Caco-2 (cell line): ENCODE measurements at regions not wholly inside any gene's neighbourhood (a gene's known extent, or its start where the extent isn't known, plus 50 kb on each side); places are given as distances from the start of the nearest gene placed in this dataset.

Experiments
- BruUV-seq: library from RNA; stranded (reverse); fragments of 400-500 nt; replicated peaks from 2 replicates; lab custom pipeline; 2021; lab: Mats Ljungman, UMichigan
- CTCF ChIA-PET: fragments of 300-600 bp; sonication (Branson Sonifier 250); formaldehyde crosslinking; loops from one replicate; lab custom pipeline; 2022; ENCODE audit warnings: antibody characterized with exemption; lab: Charles Lee
- POLR2A ChIA-PET: fragments of 300-600 bp; sonication (Branson Sonifier 250); formaldehyde crosslinking; loops from one replicate; lab custom pipeline; 2022; ENCODE audit warnings: antibody characterized with exemption; lab: Charles Lee
- DNase-seq, 2 experiments: peaks; one replicate each; pipeline versions ENCODE4 v3.0.0 to v3.0.0-alpha.2; 2020 to 2022
- H3K27me3 ChIP-seq: replicated peaks from 2 replicates; pipeline ENCODE4 v1.6.0; 2011; ENCODE audit warnings: low read length; ENCODE audit not compliant: control insufficient read depth, insufficient read depth
- H3K36me3 ChIP-seq: 2 replicates; pipeline ENCODE4 v1.5.1; 2011; ENCODE audit warnings: low read length; ENCODE audit not compliant: control insufficient read depth, insufficient read depth
- H3K4me1 ChIP-seq: fragments of 250-450 bp; sonication (Bioruptor Pico); 2 replicates; pipeline ENCODE4 v1.5.1; 2020; ENCODE audit warnings: mild to moderate bottlenecking
- H3K4me3 ChIP-seq: 2 replicates; pipeline ENCODE4 v1.5.1; 2011; ENCODE audit warnings: low read depth, mild to moderate bottlenecking, control low read depth, low read length
- H3K9me3 ChIP-seq: fragments of 250-450 bp; sonication (Bioruptor Pico); 2 replicates; pipeline ENCODE4 v1.5.1; 2020; ENCODE audit warnings: mild to moderate bottlenecking, moderate library complexity
- H3K27ac Mint-ChIP-seq: one replicate; pipeline ENCODE4 v1.8.0; 2022; ENCODE audit warnings: mixed read lengths; ENCODE audit not compliant: unreplicated experiment
- H3K27me3 Mint-ChIP-seq: one replicate; pipeline ENCODE4 v1.8.0; 2022; ENCODE audit warnings: mixed read lengths; ENCODE audit not compliant: insufficient read depth, unreplicated experiment
- H3K36me3 Mint-ChIP-seq: one replicate; pipeline ENCODE4 v1.8.0; 2022; ENCODE audit warnings: mild to moderate bottlenecking, mixed read lengths; ENCODE audit not compliant: insufficient read depth, unreplicated experiment
- H3K4me1 Mint-ChIP-seq: one replicate; pipeline ENCODE4 v1.8.0; 2022; ENCODE audit warnings: low read depth, mixed read lengths; ENCODE audit not compliant: unreplicated experiment
- H3K4me3 Mint-ChIP-seq: one replicate; pipeline ENCODE4 v1.8.0; 2022; ENCODE audit warnings: mild to moderate bottlenecking, moderate library complexity, mixed read lengths; ENCODE audit not compliant: unreplicated experiment
- H3K9me3 Mint-ChIP-seq: one replicate; pipeline ENCODE4 v1.8.0; 2022; ENCODE audit warnings: mixed read lengths; ENCODE audit not compliant: unreplicated experiment
- intact Hi-C: fragments of 100-400 bp; cut with micrococcal nuclease; formaldehyde crosslinking; loops from one replicate; pipeline ENCODE4 v1.10.0; 2022; ENCODE audit not compliant: unreplicated experiment
- TF ChIP-seq, protein P1 (sequence below), 2 experiments: fragments of 200-600 bp in 1 of 2; IDR thresholded peaks; 1 replicate in 1 of 2; 2 replicates in 1 of 2; pipeline versions ENCODE4 v1.5.1 to v1.8.0; 2011 to 2022; ENCODE audit warnings: antibody characterized with exemption in 1 of 2, control low read depth in 1 of 2, inconsistent platforms in 1 of 2, low read depth in 1 of 2, low read length in 1 of 2, mild to moderate bottlenecking in 1 of 2, moderate library complexity in 1 of 2; ENCODE audit not compliant: insufficient read depth in 1 of 2, severe bottlenecking in 1 of 2, unreplicated experiment in 1 of 2

DNA sequence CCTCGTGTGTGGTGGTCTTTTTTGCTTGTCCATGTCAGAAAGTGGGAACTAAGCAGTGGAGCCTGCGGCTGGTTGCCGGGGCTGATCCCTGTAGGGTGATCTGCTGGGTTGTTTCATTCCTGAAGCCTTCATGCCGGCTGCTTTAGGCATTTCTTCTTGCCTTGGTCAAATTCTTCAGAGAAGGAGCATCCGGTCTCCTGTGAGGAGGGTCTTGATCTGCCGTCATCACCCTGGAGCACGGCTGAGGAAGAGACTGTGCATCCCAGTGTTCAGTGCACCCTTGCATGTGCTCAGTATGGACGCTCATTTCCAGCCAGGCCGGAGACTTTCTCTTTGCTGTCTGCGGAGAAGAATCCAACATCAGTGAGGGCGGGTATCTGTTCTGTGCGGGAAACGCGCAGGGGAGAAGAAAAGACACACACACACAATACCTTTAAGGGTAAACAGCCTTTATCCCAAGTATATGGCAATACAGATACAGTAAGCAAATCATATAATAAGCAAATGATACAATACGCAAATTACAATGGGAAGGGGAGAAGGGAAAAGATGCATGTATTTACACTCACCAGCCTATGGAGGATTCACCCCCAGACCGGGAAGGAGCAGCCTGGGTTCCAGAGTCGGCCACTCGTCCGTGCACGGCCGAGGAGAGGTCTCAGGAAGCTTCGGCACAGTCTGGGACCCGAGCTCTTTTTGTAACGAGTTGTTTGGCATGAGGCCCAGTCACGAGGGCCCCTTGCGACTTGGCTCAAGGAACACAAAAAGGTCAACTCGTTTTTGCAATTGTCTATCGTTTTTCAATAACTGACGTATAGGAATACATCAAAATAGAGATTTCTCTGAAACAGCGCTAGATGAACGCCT, 1366.8 kb upstream of the TMEM132C start:
- Mint-ChIP-seq H3K4me3 (no peak overlapping the region), H3K36me3 (no peaks in the 10 kb centered on the region), H3K9me3 (no peaks in the 10 kb centered on the region), H3K27me3 (no peaks in the 10 kb centered on the region), H3K27ac (no peak overlapping the region), H3K4me1 (no peaks in the 10 kb centered on the region)
- no TSS peak for BruUV-seq
- ChIA-PET POLR2A (no interaction called here), CTCF (no interaction called here)
- Histone ChIP-seq H3K27me3 (no peaks in the 10 kb centered on the region), H3K36me3 (no peaks in the 10 kb centered on the region), H3K9me3 (no peaks in the 10 kb centered on the region), H3K4me3 (no peak overlapping the region), H3K4me1 (no peaks in the 10 kb centered on the region)
- TF ChIP-seq, protein P1, sequence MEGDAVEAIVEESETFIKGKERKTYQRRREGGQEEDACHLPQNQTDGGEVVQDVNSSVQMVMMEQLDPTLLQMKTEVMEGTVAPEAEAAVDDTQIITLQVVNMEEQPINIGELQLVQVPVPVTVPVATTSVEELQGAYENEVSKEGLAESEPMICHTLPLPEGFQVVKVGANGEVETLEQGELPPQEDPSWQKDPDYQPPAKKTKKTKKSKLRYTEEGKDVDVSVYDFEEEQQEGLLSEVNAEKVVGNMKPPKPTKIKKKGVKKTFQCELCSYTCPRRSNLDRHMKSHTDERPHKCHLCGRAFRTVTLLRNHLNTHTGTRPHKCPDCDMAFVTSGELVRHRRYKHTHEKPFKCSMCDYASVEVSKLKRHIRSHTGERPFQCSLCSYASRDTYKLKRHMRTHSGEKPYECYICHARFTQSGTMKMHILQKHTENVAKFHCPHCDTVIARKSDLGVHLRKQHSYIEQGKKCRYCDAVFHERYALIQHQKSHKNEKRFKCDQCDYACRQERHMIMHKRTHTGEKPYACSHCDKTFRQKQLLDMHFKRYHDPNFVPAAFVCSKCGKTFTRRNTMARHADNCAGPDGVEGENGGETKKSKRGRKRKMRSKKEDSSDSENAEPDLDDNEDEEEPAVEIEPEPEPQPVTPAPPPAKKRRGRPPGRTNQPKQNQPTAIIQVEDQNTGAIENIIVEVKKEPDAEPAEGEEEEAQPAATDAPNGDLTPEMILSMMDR (IDR thresholded peaks at IDR 0.05; ENCODE audit: insufficient read depth in 1 of 2, low read depth in 1 of 2, low read length in 1 of 2, severe bottlenecking in 1 of 2, unreplicated experiment in 1 of 2) = no peak
- DNase-seq = no peak
- intact Hi-C loops = no loop called here

- Histone ChIP-seq H3K4me3 (no peak overlapping the region), H3K27me3 (no peaks in the 10 kb centered on the region), H3K36me3 (no peaks in the 10 kb centered on the region), H3K4me1 (no peaks in the 10 kb centered on the region), H3K9me3 (no peaks in the 10 kb centered on the region)
- TF ChIP-seq, protein P1 (IDR thresholded peaks at IDR 0.05; ENCODE audit: insufficient read depth in 1 of 2, low read depth in 1 of 2, low read length in 1 of 2, severe bottlenecking in 1 of 2, unreplicated experiment in 1 of 2) = no peak
- intact Hi-C loops = no loop called here
- BruUV-seq = no TSS peak
- CTCF ChIA-PET = no interaction called here
- Mint-ChIP-seq H3K27ac (no peak overlapping the region), H3K4me1 (no peaks in the 10 kb centered on the region), H3K27me3 (no peaks in the 10 kb centered on the region), H3K36me3 (no peaks in the 10 kb centered on the region), H3K9me3 (peaks cover 23% of the 10 kb centered on the region), H3K4me3 (no peak overlapping the region)
- POLR2A ChIA-PET = no interaction called here
- DNase-seq = no peak
These were observed 1363.7 kb upstream of the TMEM132C start for GRCh38 chr12:126903027-126903876.

- Histone ChIP-seq H3K4me1 (no peaks in the 10 kb centered on the region), H3K36me3 (no peaks in the 10 kb centered on the region), H3K9me3 (no peaks in the 10 kb centered on the region), H3K27me3 (no peaks in the 10 kb centered on the region), H3K4me3 (no peak overlapping the region)
- intact Hi-C loops = no loop called here
- CTCF ChIA-PET = no interaction called here
- Mint-ChIP-seq H3K9me3 (peaks cover 23% of the 10 kb centered on the region), H3K27me3 (no peaks in the 10 kb centered on the region), H3K27ac (no peak overlapping the region), H3K36me3 (no peaks in the 10 kb centered on the region), H3K4me3 (no peak overlapping the region), H3K4me1 (no peaks in the 10 kb centered on the region)
- no TSS peak for BruUV-seq
- TF ChIP-seq, protein P1 (IDR thresholded peaks at IDR 0.05; ENCODE audit: insufficient read depth in 1 of 2, low read depth in 1 of 2, low read length in 1 of 2, severe bottlenecking in 1 of 2, unreplicated experiment in 1 of 2) = no peak
- no peak for DNase-seq
- POLR2A ChIA-PET = no interaction called here
These were observed 1361.2 kb upstream of the TMEM132C start for GRCh38 chr12:126905752-126906151.
